Upper lobe of right lung (tissue), 1 donor: ENCODE measurements at regions not wholly inside any gene's neighbourhood (a gene's known extent, or its start where the extent isn't known, plus 50 kb on each side); places are given as distances from the start of the nearest gene placed in this dataset.

Source experiments
- ATAC-seq: fragments of 200-7000 bp; cut with Tn5 transposase; one replicate; pipeline ENCODE4 v1.9.1; 2020; ENCODE audit warnings: mild to moderate bottlenecking, moderate library complexity
- DNase-seq: peaks from one replicate; pipeline ENCODE4 v3.0.0-alpha.2; 2020
- H3K27ac ChIP-seq: fragments of 200-600 bp; one replicate; pipeline ENCODE4 v1.8.0; 2022
- H3K27me3 ChIP-seq: fragments of 200-600 bp; one replicate; pipeline ENCODE4 v1.8.0; 2022; ENCODE audit warnings: mild to moderate bottlenecking
- H3K36me3 ChIP-seq: fragments of 200-600 bp; one replicate; pipeline ENCODE4 v1.8.0; 2022
- H3K4me1 ChIP-seq: fragments of 200-600 bp; one replicate; pipeline ENCODE4 v1.8.0; 2022
- H3K4me3 ChIP-seq: fragments of 200-600 bp; one replicate; pipeline ENCODE4 v1.8.0; 2022; ENCODE audit warnings: mild to moderate bottlenecking
- H3K9me3 ChIP-seq: fragments of 200-600 bp; one replicate; pipeline ENCODE4 v1.8.0; 2022
- CTCF ChIP-seq: fragments of 200-600 bp; IDR thresholded peaks from one replicate; pipeline ENCODE4 v1.8.0; 2022; ENCODE audit warnings: antibody characterized with exemption
- intact Hi-C: fragments of 100-400 bp; cut with DNase I; formaldehyde crosslinking; loops from one replicate; pipeline ENCODE4 v1.11.0; 2022
- donor health status: DM: no; HTN: yes; CAD: no; lungs with severe emphysema.

- Histone ChIP-seq H3K4me3 (no peak overlapping the region), H3K27me3 (no peaks in the 10 kb centered on the region), H3K36me3 (no peaks in the 10 kb centered on the region), H3K4me1 (no peaks in the 10 kb centered on the region), H3K9me3 (no peaks in the 10 kb centered on the region), H3K27ac (no peak overlapping the region)
- no peak for DNase-seq
- TF ChIP-seq CTCF = no peak
- intact Hi-C loops = no loop called here
- ATAC-seq = no peak
These were observed 71.9 kb upstream of the METAP2 start for GRCh38 chr12:95402096-95402495.

- Histone ChIP-seq H3K27ac (no peak overlapping the region), H3K4me1 (no peaks in the 10 kb centered on the region), H3K36me3 (no peaks in the 10 kb centered on the region), H3K4me3 (no peak overlapping the region), H3K27me3 (no peaks in the 10 kb centered on the region), H3K9me3 (no peaks in the 10 kb centered on the region)
- no peak for TF ChIP-seq CTCF
- intact Hi-C loops = no loop called here
- no peak for DNase-seq
- no peak for ATAC-seq
These were observed 65.8 kb upstream of the METAP2 start for GRCh38 chr12:95408201-95408600.

GRCh38 chr12:95411057-95411456, 62.9 kb upstream of the METAP2 start:
- DNase-seq = no peak
- no peak overlapping the region for H3K27ac ChIP-seq
- no peaks in the 10 kb centered on the region for H3K9me3 ChIP-seq
- intact Hi-C loops = no loop called here
- ATAC-seq = no peak
- H3K36me3 ChIP-seq = no peaks in the 10 kb centered on the region
- H3K27me3 ChIP-seq = no peaks in the 10 kb centered on the region
- TF ChIP-seq CTCF = no peak
- H3K4me1 ChIP-seq = no peaks in the 10 kb centered on the region
- no peak overlapping the region for H3K4me3 ChIP-seq

GRCh38 chr12:95411466-95411865, 62.5 kb upstream of the METAP2 start:
- intact Hi-C loops = no loop called here
- ATAC-seq = no peak
- Histone ChIP-seq H3K27ac (no peak overlapping the region), H3K9me3 (no peaks in the 10 kb centered on the region), H3K27me3 (no peaks in the 10 kb centered on the region), H3K4me3 (no peak overlapping the region), H3K36me3 (no peaks in the 10 kb centered on the region), H3K4me1 (no peaks in the 10 kb centered on the region)
- TF ChIP-seq CTCF = no peak
- no peak for DNase-seq

GRCh38 chr12:95412482-95413311, 61.3 kb upstream of the METAP2 start:
- Histone ChIP-seq H3K4me1 (no peaks in the 10 kb centered on the region), H3K4me3 (no peak overlapping the region), H3K9me3 (no peaks in the 10 kb centered on the region), H3K36me3 (no peaks in the 10 kb centered on the region), H3K27me3 (no peaks in the 10 kb centered on the region), H3K27ac (no peak overlapping the region)
- intact Hi-C loops = no loop called here
- TF ChIP-seq CTCF = no peak
- no peak for ATAC-seq
- DNase-seq = no peak
